ENCODE measurements at regions not wholly inside any gene's neighbourhood (a gene's known extent, or its start where the extent isn't known, plus 50 kb on each side); places are given as distances from the start of the nearest gene placed in this dataset.

GRCh38 chr5:152337484-152337883 is 67.6 kb downstream of the NMUR2 start:
- no peak for TF ChIP-seq POLR2A (IDR thresholded peaks at IDR 0.05)
- TF ChIP-seq, protein P1, sequence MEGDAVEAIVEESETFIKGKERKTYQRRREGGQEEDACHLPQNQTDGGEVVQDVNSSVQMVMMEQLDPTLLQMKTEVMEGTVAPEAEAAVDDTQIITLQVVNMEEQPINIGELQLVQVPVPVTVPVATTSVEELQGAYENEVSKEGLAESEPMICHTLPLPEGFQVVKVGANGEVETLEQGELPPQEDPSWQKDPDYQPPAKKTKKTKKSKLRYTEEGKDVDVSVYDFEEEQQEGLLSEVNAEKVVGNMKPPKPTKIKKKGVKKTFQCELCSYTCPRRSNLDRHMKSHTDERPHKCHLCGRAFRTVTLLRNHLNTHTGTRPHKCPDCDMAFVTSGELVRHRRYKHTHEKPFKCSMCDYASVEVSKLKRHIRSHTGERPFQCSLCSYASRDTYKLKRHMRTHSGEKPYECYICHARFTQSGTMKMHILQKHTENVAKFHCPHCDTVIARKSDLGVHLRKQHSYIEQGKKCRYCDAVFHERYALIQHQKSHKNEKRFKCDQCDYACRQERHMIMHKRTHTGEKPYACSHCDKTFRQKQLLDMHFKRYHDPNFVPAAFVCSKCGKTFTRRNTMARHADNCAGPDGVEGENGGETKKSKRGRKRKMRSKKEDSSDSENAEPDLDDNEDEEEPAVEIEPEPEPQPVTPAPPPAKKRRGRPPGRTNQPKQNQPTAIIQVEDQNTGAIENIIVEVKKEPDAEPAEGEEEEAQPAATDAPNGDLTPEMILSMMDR (IDR thresholded peaks at IDR 0.05), result no peak
- Histone ChIP-seq H3K36me3 (no peaks in the 10 kb centered on the region), H3K27me3 (no peaks in the 10 kb centered on the region), H3K9me3 (no peaks in the 10 kb centered on the region), H3K4me3 (no peak overlapping the region), H3K27ac (no peak overlapping the region), H3K4me1 (no peaks in the 10 kb centered on the region)
- intact Hi-C loops (cut with DNase I), result no loop called here
- no peak for DNase-seq

GRCh38 chr5:152335461-152335860 is 69.6 kb downstream of the NMUR2 start:
- Histone ChIP-seq H3K4me1 (no peaks in the 10 kb centered on the region), H3K27me3 (no peaks in the 10 kb centered on the region), H3K36me3 (no peaks in the 10 kb centered on the region), H3K9me3 (no peaks in the 10 kb centered on the region), H3K4me3 (no peak overlapping the region), H3K27ac (no peak overlapping the region)
- TF ChIP-seq, protein P1 (IDR thresholded peaks at IDR 0.05), result no peak
- no peak for TF ChIP-seq POLR2A (IDR thresholded peaks at IDR 0.05)
- no peak for DNase-seq
- intact Hi-C loops (cut with DNase I), result no loop called here
- WGBS, 2 donors, result 27 to 78% methylated on average over 1 of the region's 1 CpG

GRCh38 chr5:152332716-152333460 is 72.2 kb downstream of the NMUR2 start:
- WGBS, 2 donors, result 44 to 45% methylated on average over 4 to 5 of the region's 5 CpGs
- no peak for TF ChIP-seq POLR2A (IDR thresholded peaks at IDR 0.05)
- TF ChIP-seq, protein P1 (IDR thresholded peaks at IDR 0.05), result no peak
- Histone ChIP-seq H3K27me3 (no peaks in the 10 kb centered on the region), H3K4me3 (no peak overlapping the region), H3K36me3 (no peaks in the 10 kb centered on the region), H3K4me1 (no peaks in the 10 kb centered on the region), H3K27ac (no peak overlapping the region), H3K9me3 (no peaks in the 10 kb centered on the region)
- intact Hi-C loops (cut with DNase I), result no loop called here
- DNase-seq, result no peak

- DNase-seq, result no peak
- H3K27ac ChIP-seq, result no peak overlapping the region
- WGBS, 2 donors, result 71 to 83% methylated on average over 2 of the region's 2 CpGs
- TF ChIP-seq POLR2A (IDR thresholded peaks at IDR 0.05), result no peak
- TF ChIP-seq, protein P1 (IDR thresholded peaks at IDR 0.05), result no peak
- no peaks in the 10 kb centered on the region for H3K27me3 ChIP-seq
- H3K9me3 ChIP-seq, result no peaks in the 10 kb centered on the region
- no peaks in the 10 kb centered on the region for H3K36me3 ChIP-seq
- intact Hi-C loops (cut with DNase I), result no loop called here
- no peak overlapping the region for H3K4me3 ChIP-seq
- no peaks in the 10 kb centered on the region for H3K4me1 ChIP-seq
Measured at GRCh38 chr5:152331718-152332117, 73.4 kb downstream of the NMUR2 start.

DNA sequence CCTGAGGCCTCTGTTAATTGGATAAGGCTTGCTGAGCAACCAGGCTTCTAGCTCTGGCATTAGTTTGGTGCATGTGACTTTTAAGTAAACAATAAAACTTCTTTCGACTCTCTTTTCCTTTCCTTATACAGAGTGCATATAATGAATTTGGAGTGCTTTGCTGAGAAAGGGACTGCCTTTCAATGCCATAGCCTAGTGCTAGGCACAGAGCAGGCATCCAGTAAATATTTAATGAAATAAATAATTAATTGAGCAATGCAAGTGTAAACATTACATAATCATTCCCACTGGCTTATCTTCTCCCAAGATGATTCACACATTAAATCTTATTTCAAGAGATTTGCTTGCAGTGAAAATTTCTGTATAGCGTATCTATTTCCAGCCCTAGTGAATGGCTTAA is 74.1 kb downstream of the NMUR2 start:
- DNase-seq, result no peak
- TF ChIP-seq POLR2A (IDR thresholded peaks at IDR 0.05), result no peak
- WGBS, 2 donors, result 48 to 52% methylated on average over 2 of the region's 2 CpGs
- Histone ChIP-seq H3K4me3 (no peak overlapping the region), H3K27ac (no peak overlapping the region), H3K4me1 (no peaks in the 10 kb centered on the region), H3K9me3 (no peaks in the 10 kb centered on the region), H3K27me3 (no peaks in the 10 kb centered on the region), H3K36me3 (no peaks in the 10 kb centered on the region)
- intact Hi-C loops (cut with DNase I), result no loop called here

Data from esophagus squamous epithelium (tissue), 5 donors.